Brain pericyte (primary cell): ENCODE measurements at regions not wholly inside any gene's neighbourhood (a gene's known extent, or its start where the extent isn't known, plus 50 kb on each side); places are given as distances from the start of the nearest gene placed in this dataset.

Source experiments
- DNase-seq: peaks from one replicate; pipeline ENCODE4 v3.0.0-alpha.2; 2012; ENCODE audit warnings: low read depth, low spot score

DNA sequence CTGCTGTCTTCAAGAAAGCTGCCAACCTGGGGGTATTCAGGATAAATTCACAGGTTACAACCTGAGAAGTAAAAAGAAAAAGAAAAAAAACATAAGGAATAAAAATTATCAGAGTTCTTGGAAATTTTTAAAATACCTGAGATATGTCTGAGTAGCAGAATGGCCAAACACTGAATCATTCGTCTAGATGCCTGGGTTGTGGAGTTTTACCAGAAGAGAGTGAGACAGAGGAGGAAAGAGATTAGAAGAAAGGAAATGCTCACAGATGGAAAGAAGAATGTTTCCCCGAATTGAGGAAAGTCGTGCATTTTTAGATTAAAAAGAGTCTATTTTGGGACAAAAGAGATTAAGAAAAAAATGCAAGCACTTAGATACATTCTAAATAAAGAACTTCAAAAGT lies 1026.7 kb downstream of the TBC1D22A start:
- no peak for DNase-seq

GRCh38 chr22:47788461-47788860 lies 1026.0 kb downstream of the TBC1D22A start:
- no peak for DNase-seq

DNA sequence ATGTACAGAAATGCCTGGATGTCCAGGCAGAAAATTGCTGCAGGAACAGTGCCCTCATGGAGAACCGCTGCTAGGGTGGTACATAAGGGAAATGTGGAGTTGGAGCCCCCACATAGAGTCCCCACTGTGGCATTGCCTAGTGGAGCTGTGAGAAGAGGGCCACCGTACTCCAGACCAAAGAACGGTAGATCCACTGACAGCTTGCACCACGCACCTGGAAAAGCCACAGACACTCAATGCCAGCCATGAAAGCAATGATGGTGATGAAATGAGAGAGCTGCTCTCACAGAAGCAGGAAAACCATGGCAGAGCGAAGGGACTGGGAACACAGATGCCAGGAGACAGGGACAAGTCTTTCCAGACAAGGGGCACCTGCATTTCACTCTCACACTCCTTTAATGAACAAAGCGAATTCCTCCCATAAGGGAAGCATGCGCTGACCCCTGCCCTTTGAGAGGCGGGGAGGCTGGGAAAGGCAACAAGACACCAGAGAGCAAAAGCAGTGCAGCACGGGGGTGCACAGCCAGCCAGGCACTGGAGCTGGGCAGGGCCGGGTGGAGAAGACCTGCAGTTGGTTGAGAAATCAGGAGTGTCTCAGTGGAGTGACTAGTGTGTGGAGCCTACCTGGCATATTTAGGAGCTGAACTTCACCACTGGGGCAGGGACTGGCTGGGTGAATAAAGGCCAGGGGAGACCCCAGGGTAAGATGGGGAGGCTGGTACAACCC lies 1025.2 kb downstream of the TBC1D22A start:
- DNase-seq: no peak

GRCh38 chr22:47786650-47787290 lies 1024.3 kb downstream of the TBC1D22A start:
- DNase-seq: no peak

DNA sequence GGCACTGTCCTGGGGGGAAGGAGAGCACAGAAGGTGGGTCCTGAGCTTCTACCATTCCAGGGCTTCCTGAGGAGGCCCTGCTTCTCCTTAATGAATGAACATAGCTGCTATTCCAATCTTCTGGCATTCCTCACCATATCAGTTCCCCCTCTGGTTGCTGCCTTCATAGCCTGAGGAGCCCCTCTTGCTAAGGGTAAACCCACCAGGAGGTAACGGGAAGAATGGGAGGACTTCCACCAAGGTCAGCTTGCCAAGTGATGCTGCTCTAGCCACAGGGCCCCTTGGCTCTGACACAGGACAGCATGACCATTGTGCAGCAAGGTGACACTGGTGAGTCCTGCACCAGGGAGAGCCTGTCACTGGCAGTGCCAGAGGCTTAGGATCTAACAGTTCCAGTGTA lies 1022.5 kb downstream of the TBC1D22A start:
- no peak for DNase-seq

- no peak for DNase-seq
These were observed 1022.0 kb downstream of the TBC1D22A start for GRCh38 chr22:47784367-47784983.

- DNase-seq: no peak
These were observed 1021.2 kb downstream of the TBC1D22A start for GRCh38 chr22:47783433-47784366.

- DNase-seq: no peak
These were observed 1020.1 kb downstream of the TBC1D22A start for GRCh38 chr22:47782328-47783075.

DNA sequence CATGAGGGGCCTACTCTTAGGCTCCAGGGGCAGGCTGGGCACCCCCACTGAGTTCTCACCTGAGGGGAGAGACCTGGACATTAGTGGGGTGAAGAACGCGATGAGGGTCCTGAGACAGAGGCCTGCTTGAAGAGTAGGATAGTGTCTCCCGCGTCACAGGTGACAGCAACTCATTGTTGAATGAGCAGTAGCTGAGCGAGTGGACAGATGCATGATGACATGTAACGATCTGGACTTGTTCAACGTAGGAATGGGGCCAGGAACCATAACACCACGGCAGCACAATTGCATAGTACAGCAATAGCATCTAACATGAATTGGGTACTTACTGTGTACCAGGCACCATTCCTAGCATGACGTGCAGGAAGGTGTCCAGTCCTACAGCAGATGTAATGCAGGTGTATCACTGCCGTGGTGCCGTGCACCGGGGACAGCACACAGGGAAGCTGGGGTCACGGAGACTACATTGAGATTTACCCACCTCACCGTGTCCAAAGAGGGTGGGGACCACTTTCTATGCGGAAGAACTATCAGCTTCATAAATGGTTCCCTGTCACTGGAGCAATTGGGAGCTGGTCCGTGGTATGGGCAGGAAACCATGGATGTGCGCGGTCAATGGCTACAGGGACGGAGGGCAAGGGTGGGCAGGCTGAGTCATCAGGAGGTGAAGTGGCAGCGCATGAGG lies 1019.1 kb downstream of the TBC1D22A start:
- no peak for DNase-seq

DNA sequence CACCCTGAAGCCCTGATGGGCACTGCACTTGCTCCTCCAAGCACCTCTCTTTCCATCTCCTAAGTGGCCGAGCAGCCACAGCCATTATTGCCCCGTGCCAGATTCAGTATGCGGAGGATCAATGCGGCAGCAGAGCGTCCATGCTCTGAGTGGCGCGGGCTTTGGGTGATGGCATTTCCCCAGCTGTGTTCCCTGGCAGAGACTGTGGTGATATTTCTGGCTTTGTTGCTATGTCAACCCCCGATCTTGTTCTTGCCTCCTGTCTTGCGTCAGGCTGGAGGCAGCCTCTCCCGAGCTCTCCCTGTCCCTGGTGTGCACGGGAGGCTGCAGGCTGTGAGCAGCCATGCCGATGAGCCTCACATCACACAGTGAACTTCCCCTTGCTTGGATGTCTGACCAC lies 1018.6 kb downstream of the TBC1D22A start:
- no peak for DNase-seq

DNA sequence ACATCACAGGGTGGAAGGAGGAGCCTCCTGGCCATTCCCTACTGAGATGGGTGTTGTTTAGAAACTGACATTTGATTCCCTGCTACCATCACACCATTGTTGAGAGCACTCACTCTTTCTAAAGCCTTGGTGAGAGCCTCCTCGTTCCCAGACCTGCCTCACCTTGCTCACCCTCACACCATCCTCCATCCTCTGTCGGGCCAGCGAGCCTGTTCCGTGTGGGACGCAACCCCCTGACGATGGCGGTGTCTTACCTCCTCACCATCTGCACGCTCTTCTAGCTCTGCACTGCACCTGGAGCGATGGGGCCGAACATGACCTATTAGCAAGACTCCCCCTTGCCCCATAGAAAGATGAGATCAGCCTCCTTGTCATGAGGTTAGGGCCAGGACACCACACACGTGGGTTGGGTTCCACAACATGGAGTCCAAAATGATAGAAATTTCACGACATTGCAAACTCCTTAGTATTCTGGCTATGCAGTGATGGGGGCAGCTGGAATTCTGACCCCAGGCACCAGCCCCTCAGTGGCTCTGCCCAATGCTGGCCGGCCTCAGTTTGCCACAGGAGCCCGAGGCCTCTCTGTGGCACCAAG lies 1017.9 kb downstream of the TBC1D22A start:
- no peak for DNase-seq

DNA sequence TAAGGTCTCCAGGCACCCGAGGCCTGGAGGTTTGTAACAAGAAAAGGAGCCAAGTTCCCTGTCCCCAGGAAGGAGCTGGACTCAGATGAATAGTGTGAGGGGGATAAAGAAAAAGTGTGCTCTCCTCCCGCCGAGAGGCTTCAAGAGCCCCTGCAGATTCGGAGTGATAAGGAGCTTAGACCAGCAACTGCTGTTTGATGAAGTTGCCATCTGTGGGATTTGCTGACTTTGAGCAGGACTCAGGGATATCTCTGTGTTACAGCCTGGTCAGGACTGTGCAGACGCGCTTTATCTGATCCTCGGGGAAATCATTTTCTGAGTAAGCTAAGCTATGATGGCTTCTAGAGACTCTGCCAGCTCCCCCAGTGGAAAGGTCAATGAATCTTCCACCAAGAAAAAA lies 1017.0 kb downstream of the TBC1D22A start:
- no peak for DNase-seq

DNA sequence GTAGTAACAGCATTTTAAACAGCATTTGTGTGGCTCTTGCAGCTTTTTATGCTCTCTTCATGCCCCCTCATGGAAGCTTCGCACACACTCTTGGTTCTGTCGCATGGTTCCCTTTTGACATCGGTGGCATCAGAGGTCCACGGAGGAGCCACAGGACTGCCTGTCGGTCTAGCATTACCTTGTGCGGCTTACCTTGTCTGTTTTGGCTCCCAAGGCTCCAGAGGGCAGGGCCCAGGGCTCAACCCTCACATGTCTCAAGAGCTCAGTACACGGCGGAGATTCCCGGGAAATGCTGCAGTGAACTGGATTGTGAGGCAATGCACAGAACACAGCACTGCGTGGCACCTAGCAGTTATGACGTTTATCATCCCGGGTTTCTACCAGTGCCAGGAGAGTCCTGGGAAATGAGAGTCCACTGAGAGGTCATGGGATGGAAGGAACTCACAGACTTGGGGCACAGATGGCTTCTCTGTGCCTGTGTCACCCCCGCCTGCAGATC lies 1015.8 kb downstream of the TBC1D22A start:
- no peak for DNase-seq

DNA sequence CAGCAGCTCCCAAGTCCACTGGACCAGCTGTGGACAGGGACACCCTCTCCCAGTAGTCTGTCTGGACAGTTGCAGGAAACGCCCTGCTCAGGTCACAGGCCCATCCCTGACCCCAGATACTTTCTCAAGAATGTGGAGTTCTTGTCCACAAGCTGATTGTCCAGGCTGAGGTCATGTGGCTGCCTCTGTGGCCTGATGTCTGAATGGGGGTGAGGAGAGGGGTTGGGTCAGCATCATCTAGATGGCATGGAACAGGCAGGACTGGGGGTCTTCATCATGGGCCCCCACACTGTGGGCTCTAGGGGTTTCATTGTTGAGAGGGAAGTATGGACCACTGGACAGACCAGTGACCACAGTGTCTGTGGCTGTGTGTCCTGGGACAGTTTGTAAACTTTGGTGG lies 1015.0 kb downstream of the TBC1D22A start:
- no peak for DNase-seq

GRCh38 chr22:47776329-47776728 lies 1013.9 kb downstream of the TBC1D22A start:
- DNase-seq: no peak

DNA sequence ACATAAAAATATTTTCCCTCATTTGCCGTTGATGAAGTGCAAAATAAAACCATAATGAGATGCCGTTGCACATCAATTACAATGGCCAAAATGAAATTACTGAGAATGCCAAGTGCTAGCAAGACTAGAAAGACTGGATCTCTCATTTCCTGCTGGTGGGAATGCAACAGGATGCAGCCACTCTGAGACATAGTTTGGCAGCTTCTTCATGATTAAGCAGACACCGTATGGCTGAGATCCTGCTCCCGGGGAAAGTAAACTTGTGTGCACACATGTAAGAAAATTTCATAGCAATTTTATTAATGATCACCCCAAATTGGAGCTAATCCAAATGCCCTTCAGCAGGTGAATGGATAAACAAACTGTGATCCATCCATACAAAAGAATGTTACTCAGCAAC lies 1013.2 kb downstream of the TBC1D22A start:
- no peak for DNase-seq

DNA sequence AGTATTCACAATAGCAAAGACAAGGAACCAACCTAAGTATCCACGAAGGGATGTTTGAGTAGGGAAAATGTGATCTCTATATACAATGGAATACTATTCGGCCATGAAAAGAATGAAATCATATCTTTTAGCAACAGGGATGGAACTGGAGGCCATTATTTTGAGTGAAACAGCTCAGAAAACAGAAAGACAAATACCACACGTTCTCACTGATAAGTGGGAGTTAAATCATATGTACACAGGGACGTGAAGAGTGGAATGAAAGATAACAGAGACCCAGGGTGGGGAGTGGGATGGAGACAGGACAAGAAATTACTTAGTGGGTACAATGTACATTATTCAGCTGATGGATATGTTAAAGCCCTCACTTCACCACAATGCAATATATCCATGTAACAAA lies 1012.7 kb downstream of the TBC1D22A start:
- DNase-seq: no peak

- no peak for DNase-seq
These were observed 1011.2 kb downstream of the TBC1D22A start for GRCh38 chr22:47773635-47774034.

DNA sequence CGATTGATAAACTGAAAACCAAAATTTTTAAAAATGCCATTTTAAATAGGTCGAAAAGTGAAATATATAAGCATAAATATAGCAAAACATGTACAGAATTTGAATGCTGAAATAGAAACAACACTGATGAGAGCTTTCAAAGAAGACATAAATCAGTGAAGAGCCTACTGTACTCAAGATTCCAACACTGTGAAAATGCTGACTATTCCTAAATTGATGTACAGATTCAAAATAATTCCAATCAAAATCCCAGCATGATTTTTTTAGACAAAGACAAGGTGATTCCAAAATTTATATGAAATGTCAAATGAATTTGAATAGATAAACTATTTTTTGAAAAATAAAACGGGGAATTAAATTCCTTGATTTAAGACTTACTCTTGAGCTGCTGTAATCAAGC lies 1010.4 kb downstream of the TBC1D22A start:
- no peak for DNase-seq

DNA sequence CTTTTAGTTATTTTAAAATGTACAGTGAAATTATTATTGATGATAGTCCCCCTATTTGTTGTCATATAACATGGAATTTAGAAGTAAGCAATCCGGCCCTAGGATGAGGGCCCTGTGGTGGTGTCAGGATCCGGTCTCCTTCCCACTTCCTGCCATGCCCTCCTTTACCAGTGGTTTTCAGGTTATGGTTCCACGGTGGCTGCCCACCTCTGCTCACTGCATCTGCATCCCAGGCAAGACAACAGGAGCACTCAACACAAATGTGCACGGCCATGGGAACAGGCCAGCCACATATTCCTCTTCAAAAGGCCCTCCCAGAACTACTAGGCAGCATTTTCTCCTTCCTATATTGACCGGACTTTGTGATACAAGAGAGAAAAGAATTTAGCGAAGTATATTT lies 1007.2 kb downstream of the TBC1D22A start:
- no peak for DNase-seq
